H4 (cell line): ENCODE measurements at regions not wholly inside any gene's neighbourhood (a gene's known extent, or its start where the extent isn't known, plus 50 kb on each side); places are given as distances from the start of the nearest gene placed in this dataset.
A peak's percentile ranks its signal among the peaks of the same experiment; 100 is the strongest.

Source experiments
- DNase-seq: peaks from one replicate; pipeline ENCODE4 v3.0.0-alpha.2; 2015; ENCODE audit warnings: low spot score

DNA sequence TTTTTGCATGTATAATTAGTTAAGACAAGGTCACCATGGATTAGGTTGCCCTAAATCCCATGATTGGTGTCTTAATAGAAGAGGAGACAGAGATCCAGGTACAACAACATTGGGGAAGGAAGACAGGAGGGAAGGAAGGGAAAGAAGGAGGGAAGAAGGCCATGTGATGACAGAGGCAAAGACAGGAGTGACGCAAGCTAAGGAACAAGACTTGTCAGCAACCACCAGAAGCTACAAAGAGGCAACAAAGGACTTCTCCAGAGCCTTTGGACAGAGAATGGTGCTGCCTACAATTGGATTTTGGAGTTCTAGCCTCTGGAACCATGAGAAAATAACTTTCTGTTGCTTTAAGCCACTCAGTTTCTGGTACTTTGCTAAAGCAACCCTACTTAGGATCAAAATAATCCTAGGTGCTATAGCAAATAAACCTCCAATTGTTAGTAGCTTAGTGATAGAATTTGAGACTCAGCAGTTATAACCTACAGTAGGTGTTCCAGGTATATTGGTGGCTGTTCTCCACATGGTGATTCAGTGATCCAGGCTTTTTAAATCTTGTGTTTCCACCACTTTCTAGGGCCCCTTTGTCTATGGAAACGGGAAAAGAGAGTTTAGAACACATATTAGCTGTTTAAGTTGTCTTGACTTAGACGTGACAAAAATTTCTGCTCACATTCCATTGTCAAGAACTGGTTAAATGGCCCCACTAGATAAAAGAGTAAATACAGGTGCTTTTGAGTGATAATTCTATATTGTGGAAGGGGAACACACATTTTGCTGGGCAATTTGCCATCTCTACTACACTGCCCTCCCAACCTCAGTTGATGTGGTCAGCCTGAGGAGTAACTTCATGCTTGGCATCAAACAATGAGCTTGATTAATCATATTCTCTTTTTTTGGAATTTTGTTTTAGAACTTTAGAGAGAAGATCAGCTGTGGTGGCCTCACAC is 70.5 kb upstream of the SP4 start:
- DNase-seq: no peak

- no peak for DNase-seq
Measured at GRCh38 chr7:21358648-21359047, 69.2 kb upstream of the SP4 start.

- DNase-seq: no peak
Measured at GRCh38 chr7:21359163-21359562, 68.7 kb upstream of the SP4 start.

- no peak for DNase-seq
Measured at GRCh38 chr7:21361413-21362125, 66.3 kb upstream of the SP4 start.

DNA sequence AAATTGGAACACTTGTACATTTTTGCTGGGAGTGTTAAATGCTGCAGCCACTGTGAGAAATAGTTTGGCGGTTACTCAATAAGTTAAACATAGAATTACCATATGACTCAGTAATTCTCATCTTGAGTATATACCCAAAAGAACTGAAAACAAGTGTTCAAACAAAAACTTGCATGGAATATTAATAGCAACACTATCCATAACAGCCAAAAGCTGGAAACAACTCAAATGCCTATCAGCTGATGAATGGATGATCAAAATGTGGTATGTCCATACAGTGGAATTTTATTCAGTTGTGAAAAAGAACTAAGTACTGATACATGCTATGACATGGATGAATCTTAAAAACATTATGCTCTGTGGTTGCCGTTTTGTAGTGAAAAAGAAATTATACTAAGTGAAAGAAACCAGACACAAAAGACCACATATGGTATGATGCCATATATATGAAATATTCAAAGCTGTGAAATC is 63.0 kb upstream of the SP4 start:
- DNase-seq: no peak

DNA sequence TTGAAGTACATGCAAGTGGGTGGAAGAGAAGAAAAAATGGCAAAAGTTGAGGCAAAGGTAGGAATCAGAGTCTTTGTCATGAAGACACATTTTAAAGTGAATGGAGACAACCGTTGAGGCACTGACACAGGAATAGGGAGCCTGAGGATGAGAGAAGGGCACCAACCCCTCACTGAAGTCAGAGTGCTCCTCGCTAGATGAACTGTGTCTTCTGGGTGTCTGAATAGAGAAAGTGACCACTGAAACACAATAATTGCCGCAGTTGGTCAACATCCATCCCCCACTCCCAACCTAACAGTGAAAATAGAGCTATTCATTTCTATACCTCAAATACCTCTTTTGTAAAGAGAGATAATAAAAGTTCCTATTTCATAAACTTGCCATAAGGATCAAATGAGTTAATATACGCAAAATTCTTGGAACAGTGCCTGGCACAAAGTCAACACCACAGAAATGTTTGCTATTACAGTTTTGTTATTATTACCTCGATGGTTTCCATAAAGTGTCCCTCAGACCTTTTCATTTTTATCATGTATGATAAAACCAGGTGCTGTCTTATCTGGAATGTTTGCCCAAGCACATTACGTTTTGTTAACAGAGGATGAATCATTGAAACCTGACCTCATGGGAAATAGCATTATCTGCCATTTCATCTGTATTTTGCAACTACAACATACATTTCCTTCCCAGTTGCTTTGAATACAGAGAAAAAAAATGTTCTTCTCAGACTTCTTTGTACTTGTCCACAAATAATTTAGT is 61.8 kb upstream of the SP4 start:
- peak; percentile 86 for DNase-seq

DNA sequence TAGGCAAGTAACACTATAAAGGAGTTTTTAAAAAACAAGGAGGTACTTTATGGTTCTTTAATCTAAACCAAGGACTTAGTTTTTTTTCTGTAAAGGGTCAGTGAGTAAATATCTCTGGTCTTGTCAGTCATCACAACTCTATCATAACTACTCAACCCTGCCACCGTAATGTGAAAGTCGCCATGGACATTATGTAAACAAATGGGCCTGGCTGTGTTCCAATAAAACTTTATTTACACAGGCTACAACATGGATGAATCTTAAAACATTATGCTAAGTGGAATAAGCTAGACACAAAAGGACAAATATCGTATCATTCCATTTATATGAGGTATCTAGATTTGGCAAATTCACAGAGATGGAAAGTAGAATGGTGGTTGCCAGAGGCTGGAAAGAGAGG is 60.8 kb upstream of the SP4 start:
- DNase-seq: peak; percentile 33

DNA sequence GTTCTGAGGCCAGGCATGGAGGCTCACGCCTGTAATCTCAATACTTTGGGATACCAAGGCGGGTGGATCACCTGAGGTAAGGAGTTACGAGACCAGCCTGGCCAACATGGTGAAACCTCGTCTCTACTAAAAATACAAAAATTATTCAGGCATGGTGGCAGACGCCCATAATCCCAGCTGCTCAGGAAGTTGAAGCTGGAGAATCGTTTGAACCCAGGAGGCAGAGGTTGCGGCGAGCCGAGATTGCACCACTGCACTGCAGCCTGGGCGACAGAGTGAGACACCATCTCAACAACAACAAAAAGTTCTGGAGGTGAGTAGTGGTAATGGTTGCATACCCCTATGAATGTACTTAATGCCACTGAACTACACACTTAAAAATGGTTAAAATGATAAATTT is 60.3 kb upstream of the SP4 start:
- DNase-seq: no peak

- DNase-seq: no peak
Measured at GRCh38 chr7:21368317-21368716, 59.6 kb upstream of the SP4 start.

DNA sequence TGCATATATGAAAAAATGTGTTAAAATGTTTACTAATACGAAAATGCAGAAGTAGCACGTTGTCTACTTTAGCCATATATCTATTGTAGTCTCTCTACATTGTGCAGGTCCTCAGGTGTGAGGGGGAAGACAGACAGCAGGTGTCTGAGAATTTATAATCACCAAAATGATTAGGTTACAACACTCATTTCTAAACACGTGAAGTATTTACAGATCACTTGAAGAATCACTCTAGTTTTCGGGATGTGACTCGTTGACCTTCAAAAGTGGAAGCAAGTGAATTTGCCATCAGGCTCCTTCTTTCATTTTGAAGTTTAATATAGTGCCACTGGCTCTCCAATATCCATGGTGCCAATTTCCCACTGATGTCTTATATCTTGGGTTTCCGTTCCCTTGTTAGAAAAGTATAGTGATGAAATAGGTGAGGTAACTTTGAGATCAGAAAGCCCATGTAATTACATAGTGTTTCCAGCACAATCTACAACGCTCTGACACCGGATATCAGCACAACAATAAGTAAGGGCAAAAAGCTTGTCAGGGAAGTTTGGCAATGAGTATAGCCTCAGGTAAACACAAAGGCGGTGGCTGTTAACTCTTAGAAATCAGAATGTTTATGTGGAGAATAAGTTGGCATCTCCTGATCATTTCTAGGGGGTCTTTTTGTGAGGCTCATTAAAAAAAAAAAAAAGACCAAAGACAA is 57.5 kb upstream of the SP4 start:
- no peak for DNase-seq

- no peak for DNase-seq
Measured at GRCh38 chr7:21371360-21371759, 56.5 kb upstream of the SP4 start.

- DNase-seq: no peak
Measured at GRCh38 chr7:21373031-21373430, 54.9 kb upstream of the SP4 start.

DNA sequence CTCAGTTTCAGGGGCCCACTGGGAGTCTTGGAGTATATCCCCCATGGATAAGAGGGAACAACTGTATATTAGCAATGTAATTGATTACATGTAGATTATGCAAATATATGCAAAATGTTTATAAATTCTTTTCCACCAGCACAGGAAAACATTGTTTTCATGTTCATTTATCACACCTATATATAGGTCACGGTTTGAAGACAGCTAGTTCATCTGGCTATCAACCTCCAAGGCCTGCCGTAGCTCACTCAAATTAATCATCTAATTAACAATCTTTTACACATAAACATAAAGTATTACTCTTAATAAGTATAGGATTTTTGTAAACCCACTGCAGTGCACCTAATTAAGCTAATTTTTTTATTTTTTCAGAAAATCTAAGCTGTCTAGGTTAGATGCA is 53.7 kb upstream of the SP4 start:
- no peak for DNase-seq

GRCh38 chr7:21377545-21377944 is 50.3 kb upstream of the SP4 start:
- DNase-seq: no peak
